Gastroesophageal sphincter (tissue), 3 donors: ENCODE measurements at regions not wholly inside any gene's neighbourhood (a gene's known extent, or its start where the extent isn't known, plus 50 kb on each side); places are given as distances from the start of the nearest gene placed in this dataset.

ENCODE experiments used
- CTCF ChIP-seq, 4 experiments: fragments of 200-600 bp in 2 of 4; fragments of 450-650 bp in 2 of 4; sonication (generic) in 1 of 4; IDR thresholded peaks; one replicate each; pipeline ENCODE4 v1.5.1; 2017 to 2019; ENCODE audit warnings: antibody characterized with exemption in 4 of 4, mild to moderate bottlenecking in 2 of 4, moderate library complexity in 2 of 4
- POLR2A ChIP-seq, 2 donors: fragments of 450-650 bp; IDR thresholded peaks; one replicate each; pipeline ENCODE4 v1.6.1; 2017; ENCODE audit warnings: antibody characterized with exemption in 2 of 2, mild to moderate bottlenecking in 2 of 2, moderate library complexity in 1 of 2
- POLR2AphosphoS5 ChIP-seq: sonication (generic); formaldehyde crosslinking; IDR thresholded peaks from one replicate; pipeline ENCODE4 v1.6.1; 2017; ENCODE audit warnings: antibody characterized with exemption

GRCh38 chr16:62755938-62756337, 719.7 kb upstream of the CDH8 start:
- TF ChIP-seq CTCF (IDR thresholded peaks at IDR 0.05) (no peak), POLR2AphosphoS5 (no peak), POLR2A (IDR thresholded peaks at IDR 0.05) (no peak)
